Endodermal cell (in vitro differentiated cells): ENCODE measurements at regions not wholly inside any gene's neighbourhood (a gene's known extent, or its start where the extent isn't known, plus 50 kb on each side); places are given as distances from the start of the nearest gene placed in this dataset.
A peak's percentile ranks its signal among the peaks of the same experiment; 100 is the strongest.

Experiments used
- DNase-seq: peaks from one replicate; pipeline ENCODE4 v3.0.0-alpha.2; 2017
- H3K27ac ChIP-seq: 2 replicates; pipeline ENCODE4 v1.5.1; 2013; ENCODE audit warnings: mild to moderate bottlenecking, low read depth, low read length, moderate library complexity
- H3K27me3 ChIP-seq: 2 replicates; pipeline ENCODE4 v1.6.1; 2013; ENCODE audit warnings: mild to moderate bottlenecking, low read length, moderate library complexity; ENCODE audit not compliant: insufficient read depth, control insufficient read depth, poor library complexity, severe bottlenecking
- H3K36me3 ChIP-seq: 2 replicates; pipeline ENCODE4 v1.7.0; 2013; ENCODE audit warnings: mild to moderate bottlenecking, low read length, moderate library complexity; ENCODE audit not compliant: control insufficient read depth, insufficient read depth
- H3K4me1 ChIP-seq: one replicate; pipeline ENCODE4 v1.7.0; 2013; ENCODE audit warnings: low read length; ENCODE audit not compliant: control insufficient read depth, insufficient read depth
- H3K4me3 ChIP-seq: 2 replicates; pipeline ENCODE4 v1.5.1; 2013; ENCODE audit warnings: mild to moderate bottlenecking, low read length, moderate library complexity
- H3K9ac ChIP-seq: 2 replicates; pipeline ENCODE4 v1.6.1; 2013; ENCODE audit warnings: mild to moderate bottlenecking, low read length, moderate library complexity; ENCODE audit not compliant: poor library complexity, severe bottlenecking; ENCODE audit errors: extremely low read depth
- H3K9me3 ChIP-seq: 2 replicates; pipeline ENCODE4 v1.6.1; 2013; ENCODE audit warnings: mild to moderate bottlenecking, low read length, moderate library complexity; ENCODE audit not compliant: control insufficient read depth
- H3K27ac Mint-ChIP-seq: 2 replicates; pipeline ENCODE4 v1.8.0; 2020; ENCODE audit warnings: mixed read lengths
- H3K27me3 Mint-ChIP-seq: 2 replicates; pipeline ENCODE4 v1.8.0; 2021; ENCODE audit warnings: mild to moderate bottlenecking, mixed read lengths; ENCODE audit not compliant: insufficient read depth
- H3K36me3 Mint-ChIP-seq: 2 replicates; pipeline ENCODE4 v1.8.0; 2020; ENCODE audit warnings: low read depth, mixed read lengths
- H3K4me1 Mint-ChIP-seq: 2 replicates; pipeline ENCODE4 v1.8.0; 2020; ENCODE audit warnings: mixed read lengths
- H3K4me3 Mint-ChIP-seq: 2 replicates; pipeline ENCODE4 v1.8.0; 2020; ENCODE audit warnings: mild to moderate bottlenecking, moderate library complexity, mixed read lengths
- H3K9me3 Mint-ChIP-seq: 2 replicates; pipeline ENCODE4 v1.8.0; 2020; ENCODE audit warnings: mild to moderate bottlenecking, mixed read lengths
- CTCF ChIP-seq: fragments of 200-600 bp; sonication (generic); conservative IDR thresholded peaks from 2 replicates; pipeline ENCODE4 v1.5.0; 2021; ENCODE audit warnings: antibody characterized with exemption, mild to moderate bottlenecking
- WGBS, 2 experiments: methylation state at CpG; one replicate each; pipeline versions ENCODE4 v1.1.5 to v1.1.7; 2013; ENCODE audit warnings: missing lambda C conversion rate in 2 of 2, mixed read lengths in 1 of 2; ENCODE audit not compliant: insufficient coverage in 1 of 2, insufficient read length in 1 of 2; 5-methylcytosine and 5-hydroxymethylcytosine counted together

DNA sequence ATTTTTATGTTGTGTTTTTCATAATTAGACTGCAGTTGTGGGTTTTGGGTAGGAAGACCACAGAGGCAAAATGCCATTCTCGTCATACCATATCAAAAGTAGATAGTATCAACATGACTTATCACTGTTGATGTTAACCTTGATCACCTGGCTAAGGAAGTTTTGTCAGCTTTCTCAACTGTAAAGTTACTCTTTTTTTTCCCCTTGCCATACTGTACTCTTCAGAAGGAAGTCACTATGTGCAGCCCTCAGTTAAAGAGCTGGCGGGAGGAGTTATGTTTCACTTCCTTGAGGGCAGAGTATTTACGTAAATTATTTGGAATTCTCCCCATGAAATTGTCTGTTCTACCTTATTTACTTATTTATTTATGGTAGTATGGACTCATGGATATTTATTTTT is 78.7 kb downstream of the PRORP start:
- H3K4me1 ChIP-seq, result no peaks in the 10 kb centered on the region
- H3K36me3 ChIP-seq, result no peaks in the 10 kb centered on the region
- no peak for DNase-seq
- no peaks in the 10 kb centered on the region for H3K27me3 Mint-ChIP-seq
- H3K36me3 Mint-ChIP-seq, result peaks cover 12% of the 10 kb centered on the region
- no peak overlapping the region for H3K9ac ChIP-seq
- no peaks in the 10 kb centered on the region for H3K9me3 ChIP-seq
- peaks cover 15% of the 10 kb centered on the region for H3K4me1 Mint-ChIP-seq
- WGBS, 2 experiments, result 100% methylated on average over 1 to 2 of the region's 3 CpGs
- no peak overlapping the region for H3K4me3 ChIP-seq
- H3K4me3 Mint-ChIP-seq, result no peak overlapping the region
- no peaks in the 10 kb centered on the region for H3K9me3 Mint-ChIP-seq
- no peak overlapping the region for H3K27ac Mint-ChIP-seq
- TF ChIP-seq CTCF, result no peak
- no peaks in the 10 kb centered on the region for H3K27me3 ChIP-seq
- no peak overlapping the region for H3K27ac ChIP-seq

- peak overlapping the region; percentile 74 for H3K27ac Mint-ChIP-seq
- TF ChIP-seq CTCF, result no peak
- no peak for DNase-seq
- no peak overlapping the region for H3K4me3 ChIP-seq
- peaks cover 20% of the 10 kb centered on the region for H3K4me1 Mint-ChIP-seq
- H3K36me3 ChIP-seq, result no peaks in the 10 kb centered on the region
- 94% methylated on average over 3 of the region's 3 CpGs; no CpG with 5 or more reads in 1 of the 2 experiments for WGBS, 2 experiments
- H3K9ac ChIP-seq, result no peak overlapping the region
- no peaks in the 10 kb centered on the region for H3K9me3 ChIP-seq
- H3K36me3 Mint-ChIP-seq, result peaks cover 12% of the 10 kb centered on the region
- no peaks in the 10 kb centered on the region for H3K27me3 Mint-ChIP-seq
- H3K9me3 Mint-ChIP-seq, result no peaks in the 10 kb centered on the region
- H3K27ac ChIP-seq, result no peak overlapping the region
- no peaks in the 10 kb centered on the region for H3K4me1 ChIP-seq
- H3K27me3 ChIP-seq, result no peaks in the 10 kb centered on the region
- no peak overlapping the region for H3K4me3 Mint-ChIP-seq
These were observed 79.8 kb downstream of the PRORP start for GRCh38 chr14:35202195-35202594.

DNA sequence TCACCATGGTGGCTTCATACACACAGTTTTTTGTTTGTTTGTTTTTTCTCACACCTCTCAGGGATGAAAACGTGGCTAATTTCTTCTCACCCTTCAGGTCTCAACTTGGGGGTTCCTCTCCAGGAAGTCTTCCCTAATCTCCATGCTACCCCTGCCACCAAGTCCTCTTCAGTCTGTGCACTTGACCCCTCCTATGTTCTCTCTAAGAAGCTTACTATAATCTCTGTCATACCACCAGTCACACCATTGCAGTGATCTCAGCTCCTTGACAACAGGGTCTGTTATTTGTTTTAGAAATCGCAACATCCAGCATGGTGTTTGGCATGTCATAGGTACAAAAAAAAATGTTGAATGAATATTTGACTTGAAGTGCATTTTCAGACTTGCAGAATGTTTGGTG is 83.4 kb downstream of the PRORP start:
- no peak for TF ChIP-seq CTCF
- Mint-ChIP-seq H3K4me3 (no peak overlapping the region), H3K27ac (peak overlapping the region; percentile 44), H3K4me1 (peaks cover 20% of the 10 kb centered on the region), H3K27me3 (no peaks in the 10 kb centered on the region), H3K36me3 (peaks cover 11% of the 10 kb centered on the region), H3K9me3 (no peaks in the 10 kb centered on the region)
- H3K9me3 ChIP-seq, result no peaks in the 10 kb centered on the region
- H3K36me3 ChIP-seq, result no peaks in the 10 kb centered on the region
- H3K9ac ChIP-seq, result no peak overlapping the region
- 75 to 82% methylated on average over 2 of the region's 2 CpGs for WGBS, 2 experiments
- H3K4me3 ChIP-seq, result no peak overlapping the region
- no peak for DNase-seq
- H3K27me3 ChIP-seq, result no peaks in the 10 kb centered on the region
- H3K4me1 ChIP-seq, result no peaks in the 10 kb centered on the region
- H3K27ac ChIP-seq, result no peak overlapping the region
